Tibial nerve (tissue), 3 donors: ENCODE measurements at regions not wholly inside any gene's neighbourhood (a gene's known extent, or its start where the extent isn't known, plus 50 kb on each side); places are given as distances from the start of the nearest gene placed in this dataset.

Experiments used
- CTCF ChIP-seq, 5 experiments: fragments of 200-600 bp in 3 of 5; fragments of 450-650 bp in 2 of 5; sonication (generic) in 3 of 5; IDR thresholded peaks; one replicate each; pipeline ENCODE4 v1.5.1; 2016 to 2019; ENCODE audit warnings: antibody characterized with exemption in 5 of 5, mild to moderate bottlenecking in 3 of 5, moderate library complexity in 2 of 5
- POLR2A ChIP-seq, 2 donors: fragments of 450-650 bp; IDR thresholded peaks; one replicate each; pipeline ENCODE4 v1.6.1; 2017; ENCODE audit warnings: antibody characterized with exemption in 2 of 2, mild to moderate bottlenecking in 2 of 2, moderate library complexity in 2 of 2

- no peak for TF ChIP-seq CTCF (IDR thresholded peaks at IDR 0.05)
- no peak for TF ChIP-seq POLR2A (IDR thresholded peaks at IDR 0.05)
Measured at GRCh38 chr2:193847991-193848390, 1653.3 kb upstream of the TMEFF2 start.
